Adipose tissue (tissue), 3 donors: ENCODE measurements at regions not wholly inside any gene's neighbourhood (a gene's known extent, or its start where the extent isn't known, plus 50 kb on each side); places are given as distances from the start of the nearest gene placed in this dataset.

Experiments used
- H3K27ac ChIP-seq: one replicate; pipeline ENCODE4 v1.5.1; 2013; ENCODE audit warnings: low read depth, low read length
- WGBS, 3 donors: extraction: QIAGEN DNeasy Blood & Tissue Kit; methylation state at CpG; one replicate each; pipeline ENCODE4 v1.1.7; 2013; 5-methylcytosine and 5-hydroxymethylcytosine counted together
- donor health status: healthy with polysubstance abuse.
- donor health status: Bipolar disorder and iron deficiency.
- donor health status: healthy.

GRCh38 chr20:40470445-40471260, 218.4 kb downstream of the MAFB start:
- H3K27ac ChIP-seq = no peak overlapping the region
- WGBS, 3 donors = 46 to 66% (median 52%) methylated on average over 13 to 14 of the region's 14 CpGs

GRCh38 chr20:40468759-40469158, 220.3 kb downstream of the MAFB start:
- H3K27ac ChIP-seq = no peak overlapping the region
- 87 to 98% (median 97%) methylated on average over 3 of the region's 3 CpGs for WGBS, 3 donors

- 85 to 95% (median 93%) methylated on average over 8 of the region's 8 CpGs for WGBS, 3 donors
- no peak overlapping the region for H3K27ac ChIP-seq
These were observed 221.2 kb downstream of the MAFB start for GRCh38 chr20:40467703-40468411.

GRCh38 chr20:40467067-40467466, 222.0 kb downstream of the MAFB start:
- H3K27ac ChIP-seq = no peak overlapping the region
- 46 to 62% (median 50%) methylated on average over 3 of the region's 3 CpGs for WGBS, 3 donors

GRCh38 chr20:40464731-40465208, 224.3 kb downstream of the MAFB start:
- 69 to 98% (median 84%) methylated on average over 2 of the region's 2 CpGs for WGBS, 3 donors
- no peak overlapping the region for H3K27ac ChIP-seq

GRCh38 chr20:40463171-40463570, 225.9 kb downstream of the MAFB start:
- no peak overlapping the region for H3K27ac ChIP-seq
- WGBS, 3 donors = 64 to 74% (median 70%) methylated on average over 6 of the region's 6 CpGs

GRCh38 chr20:40462566-40462965, 226.5 kb downstream of the MAFB start:
- no peak overlapping the region for H3K27ac ChIP-seq
- 41 to 73% (median 58%) methylated on average over 1 of the region's 1 CpG for WGBS, 3 donors

- no peak overlapping the region for H3K27ac ChIP-seq
- WGBS, 3 donors = 51 to 58% (median 56%) methylated on average over 4 of the region's 4 CpGs
These were observed 229.7 kb downstream of the MAFB start for GRCh38 chr20:40459299-40459698.

GRCh38 chr20:40457404-40457803, 231.6 kb downstream of the MAFB start:
- WGBS, 3 donors = 51 to 96% (median 92%) methylated on average over 3 of the region's 3 CpGs
- no peak overlapping the region for H3K27ac ChIP-seq

GRCh38 chr20:40452758-40453157, 236.3 kb downstream of the MAFB start:
- WGBS, 3 donors = 80 to 95% (median 94%) methylated on average over 3 of the region's 3 CpGs
- H3K27ac ChIP-seq = no peak overlapping the region

GRCh38 chr20:40451552-40451951, 237.5 kb downstream of the MAFB start:
- 60 to 100% (median 81%) methylated on average over 1 of the region's 1 CpG for WGBS, 3 donors
- no peak overlapping the region for H3K27ac ChIP-seq

- 58 to 87% (median 78%) methylated on average over 4 of the region's 4 CpGs for WGBS, 3 donors
- H3K27ac ChIP-seq = no peak overlapping the region
These were observed 238.9 kb downstream of the MAFB start for GRCh38 chr20:40449974-40450616.

GRCh38 chr20:40449144-40449690, 239.8 kb downstream of the MAFB start:
- 85 to 92% (median 92%) methylated on average over 2 of the region's 2 CpGs for WGBS, 3 donors
- H3K27ac ChIP-seq = no peak overlapping the region

GRCh38 chr20:40446888-40447287, 242.1 kb downstream of the MAFB start:
- H3K27ac ChIP-seq = no peak overlapping the region
- 82 to 88% (median 86%) methylated on average over 2 of the region's 2 CpGs for WGBS, 3 donors

- H3K27ac ChIP-seq = no peak overlapping the region
- WGBS, 3 donors = 76 to 94% (median 94%) methylated on average over 8 of the region's 8 CpGs
These were observed 244.5 kb downstream of the MAFB start for GRCh38 chr20:40444516-40444915.

GRCh38 chr20:40443753-40444152, 245.3 kb downstream of the MAFB start:
- no peak overlapping the region for H3K27ac ChIP-seq
- 53 to 68% (median 61%) methylated on average over 5 of the region's 5 CpGs for WGBS, 3 donors

- H3K27ac ChIP-seq = no peak overlapping the region
- WGBS, 3 donors = 45 to 62% (median 56%) methylated on average over 8 of the region's 8 CpGs
These were observed 246.7 kb downstream of the MAFB start for GRCh38 chr20:40442181-40442963.

- 73 to 94% (median 84%) methylated on average over 3 of the region's 3 CpGs for WGBS, 3 donors
- no peak overlapping the region for H3K27ac ChIP-seq
These were observed 247.3 kb downstream of the MAFB start for GRCh38 chr20:40441771-40442170.
